Occipital lobe (tissue), 1 donor: ENCODE measurements at regions not wholly inside any gene's neighbourhood (a gene's known extent, or its start where the extent isn't known, plus 50 kb on each side); places are given as distances from the start of the nearest gene placed in this dataset.

Experiments
- DNase-seq: peaks from one replicate; lab custom pipeline; 2025; lab: John Stamatoyannopoulos, UW

- DNase-seq, result no peak
Measured at GRCh38 chr5:61823781-61824180, 482.2 kb upstream of the KIF2A start.

GRCh38 chr5:61824396-61824795 is 481.6 kb upstream of the KIF2A start:
- DNase-seq, result no peak

- DNase-seq, result no peak
Measured at GRCh38 chr5:61827445-61827975, 478.5 kb upstream of the KIF2A start.

- no peak for DNase-seq
Measured at GRCh38 chr5:61828856-61829255, 477.1 kb upstream of the KIF2A start.

- DNase-seq, result no peak
Measured at GRCh38 chr5:61831736-61832135, 474.3 kb upstream of the KIF2A start.

GRCh38 chr5:61837788-61838187 is 468.2 kb upstream of the KIF2A start:
- no peak for DNase-seq

- no peak for DNase-seq
Measured at GRCh38 chr5:61840361-61840760, 465.6 kb upstream of the KIF2A start.

- DNase-seq, result no peak
Measured at GRCh38 chr5:61842840-61843239, 463.2 kb upstream of the KIF2A start.

- DNase-seq, result no peak
Measured at GRCh38 chr5:61850696-61851095, 455.3 kb upstream of the KIF2A start.

- no peak for DNase-seq
Measured at GRCh38 chr5:61854531-61854930, 451.5 kb upstream of the KIF2A start.

GRCh38 chr5:61860978-61861377 is 445.0 kb upstream of the KIF2A start:
- DNase-seq, result no peak

- DNase-seq, result no peak
Measured at GRCh38 chr5:61866930-61867329, 439.1 kb upstream of the KIF2A start.

GRCh38 chr5:61869333-61869732 is 436.7 kb upstream of the KIF2A start:
- DNase-seq, result no peak

- DNase-seq, result no peak
Measured at GRCh38 chr5:61878471-61878870, 427.5 kb upstream of the KIF2A start.

- DNase-seq, result peak; percentile 24
Measured at GRCh38 chr5:61881821-61882487, 424.1 kb upstream of the KIF2A start.

GRCh38 chr5:61882901-61883500 is 423.0 kb upstream of the KIF2A start:
- no peak for DNase-seq

GRCh38 chr5:61884252-61884855 is 421.7 kb upstream of the KIF2A start:
- DNase-seq, result no peak

GRCh38 chr5:61886214-61886613 is 419.8 kb upstream of the KIF2A start:
- no peak for DNase-seq

- no peak for DNase-seq
Measured at GRCh38 chr5:61887271-61887670, 418.7 kb upstream of the KIF2A start.

GRCh38 chr5:61894046-61894445 is 412.0 kb upstream of the KIF2A start:
- DNase-seq, result no peak

- DNase-seq, result no peak
Measured at GRCh38 chr5:61896811-61897210, 409.2 kb upstream of the KIF2A start.

- DNase-seq, result no peak
Measured at GRCh38 chr5:61897251-61897650, 408.8 kb upstream of the KIF2A start.

- no peak for DNase-seq
Measured at GRCh38 chr5:61901997-61902396, 404.0 kb upstream of the KIF2A start.
